ENCODE measurements at regions not wholly inside any gene's neighbourhood (a gene's known extent, or its start where the extent isn't known, plus 50 kb on each side); places are given as distances from the start of the nearest gene placed in this dataset.
A peak's percentile ranks its signal among the peaks of the same experiment; 100 is the strongest.

- peak; percentile 48 for DNase-seq (ENCODE audit: low read depth)
- TF ChIP-seq CTCF (conservative IDR thresholded peaks at IDR 0.05; ENCODE audit: low read length), result no peak
Measured at GRCh38 chr2:19435815-19436214, 77.4 kb upstream of the OSR1 start.

GRCh38 chr2:19434413-19434812, 76.0 kb upstream of the OSR1 start:
- H3K4me3 ChIP-seq (ENCODE audit: low read length), result no peak overlapping the region
- no peak for DNase-seq (ENCODE audit: low read depth)
- TF ChIP-seq CTCF (conservative IDR thresholded peaks at IDR 0.05; ENCODE audit: low read length), result no peak

More at GRCh38 chr2:19435815-19436214, 77.4 kb upstream of the OSR1 start:
- H3K4me3 ChIP-seq (ENCODE audit: low read length), result no peak overlapping the region

GRCh38 chr2:19426941-19427340, 68.5 kb upstream of the OSR1 start:
- no peak for DNase-seq (ENCODE audit: low read depth)
- H3K4me3 ChIP-seq (ENCODE audit: low read length), result no peak overlapping the region
- TF ChIP-seq CTCF (conservative IDR thresholded peaks at IDR 0.05; ENCODE audit: low read length), result no peak

GRCh38 chr2:19426144-19426543, 67.7 kb upstream of the OSR1 start:
- no peak overlapping the region for H3K4me3 ChIP-seq (ENCODE audit: low read length)
- no peak for DNase-seq (ENCODE audit: low read depth)
- no peak for TF ChIP-seq CTCF (conservative IDR thresholded peaks at IDR 0.05; ENCODE audit: low read length)

- peak; percentile 8 for DNase-seq (ENCODE audit: low read depth)
- TF ChIP-seq CTCF (conservative IDR thresholded peaks at IDR 0.05; ENCODE audit: low read length), result no peak
- H3K4me3 ChIP-seq (ENCODE audit: low read length), result no peak overlapping the region
Measured at GRCh38 chr2:19425419-19425818, 67.0 kb upstream of the OSR1 start.

- H3K4me3 ChIP-seq (ENCODE audit: low read length), result no peak overlapping the region
- no peak for TF ChIP-seq CTCF (conservative IDR thresholded peaks at IDR 0.05; ENCODE audit: low read length)
- peak; percentile 46 for DNase-seq (ENCODE audit: low read depth)
Measured at GRCh38 chr2:19419211-19419880, 60.9 kb upstream of the OSR1 start.
